ENCODE measurements at regions not wholly inside any gene's neighbourhood (a gene's known extent, or its start where the extent isn't known, plus 50 kb on each side); places are given as distances from the start of the nearest gene placed in this dataset.

DNA sequence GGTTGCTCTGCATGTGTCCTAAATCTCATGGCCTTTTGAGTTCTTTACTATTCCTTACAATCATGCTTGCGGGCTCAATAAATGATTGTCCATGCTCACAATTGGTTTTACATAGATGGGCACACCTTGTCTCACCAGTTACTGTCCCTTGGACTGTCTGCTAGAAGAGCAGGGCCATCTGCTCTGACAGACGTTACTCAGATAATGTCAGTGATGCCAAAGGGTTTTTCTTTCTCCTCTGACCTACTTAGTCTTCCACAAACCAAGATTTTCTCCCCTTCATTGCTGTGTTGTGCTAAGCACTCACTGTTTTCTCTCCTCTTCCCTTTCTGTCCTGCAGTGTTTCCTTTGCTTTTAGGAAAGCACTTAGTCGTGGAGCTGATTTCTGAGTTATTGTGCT, 562.3 kb downstream of the KIF4B start:
- TF ChIP-seq, protein P1, sequence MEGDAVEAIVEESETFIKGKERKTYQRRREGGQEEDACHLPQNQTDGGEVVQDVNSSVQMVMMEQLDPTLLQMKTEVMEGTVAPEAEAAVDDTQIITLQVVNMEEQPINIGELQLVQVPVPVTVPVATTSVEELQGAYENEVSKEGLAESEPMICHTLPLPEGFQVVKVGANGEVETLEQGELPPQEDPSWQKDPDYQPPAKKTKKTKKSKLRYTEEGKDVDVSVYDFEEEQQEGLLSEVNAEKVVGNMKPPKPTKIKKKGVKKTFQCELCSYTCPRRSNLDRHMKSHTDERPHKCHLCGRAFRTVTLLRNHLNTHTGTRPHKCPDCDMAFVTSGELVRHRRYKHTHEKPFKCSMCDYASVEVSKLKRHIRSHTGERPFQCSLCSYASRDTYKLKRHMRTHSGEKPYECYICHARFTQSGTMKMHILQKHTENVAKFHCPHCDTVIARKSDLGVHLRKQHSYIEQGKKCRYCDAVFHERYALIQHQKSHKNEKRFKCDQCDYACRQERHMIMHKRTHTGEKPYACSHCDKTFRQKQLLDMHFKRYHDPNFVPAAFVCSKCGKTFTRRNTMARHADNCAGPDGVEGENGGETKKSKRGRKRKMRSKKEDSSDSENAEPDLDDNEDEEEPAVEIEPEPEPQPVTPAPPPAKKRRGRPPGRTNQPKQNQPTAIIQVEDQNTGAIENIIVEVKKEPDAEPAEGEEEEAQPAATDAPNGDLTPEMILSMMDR (IDR thresholded peaks at IDR 0.05): no peak
- no peak for TF ChIP-seq SIN3A (IDR thresholded peaks at IDR 0.05; ENCODE audit: borderline replicate concordance, insufficient read depth, low read depth, low read length)
- TF ChIP-seq POLR2AphosphoS5 (IDR thresholded peaks at IDR 0.05; ENCODE audit: low read depth, low read length): no peak
- no peak for TF ChIP-seq TCF7L2 (IDR thresholded peaks at IDR 0.05; ENCODE audit: low read depth, low read length)
- TF ChIP-seq, protein P2, sequence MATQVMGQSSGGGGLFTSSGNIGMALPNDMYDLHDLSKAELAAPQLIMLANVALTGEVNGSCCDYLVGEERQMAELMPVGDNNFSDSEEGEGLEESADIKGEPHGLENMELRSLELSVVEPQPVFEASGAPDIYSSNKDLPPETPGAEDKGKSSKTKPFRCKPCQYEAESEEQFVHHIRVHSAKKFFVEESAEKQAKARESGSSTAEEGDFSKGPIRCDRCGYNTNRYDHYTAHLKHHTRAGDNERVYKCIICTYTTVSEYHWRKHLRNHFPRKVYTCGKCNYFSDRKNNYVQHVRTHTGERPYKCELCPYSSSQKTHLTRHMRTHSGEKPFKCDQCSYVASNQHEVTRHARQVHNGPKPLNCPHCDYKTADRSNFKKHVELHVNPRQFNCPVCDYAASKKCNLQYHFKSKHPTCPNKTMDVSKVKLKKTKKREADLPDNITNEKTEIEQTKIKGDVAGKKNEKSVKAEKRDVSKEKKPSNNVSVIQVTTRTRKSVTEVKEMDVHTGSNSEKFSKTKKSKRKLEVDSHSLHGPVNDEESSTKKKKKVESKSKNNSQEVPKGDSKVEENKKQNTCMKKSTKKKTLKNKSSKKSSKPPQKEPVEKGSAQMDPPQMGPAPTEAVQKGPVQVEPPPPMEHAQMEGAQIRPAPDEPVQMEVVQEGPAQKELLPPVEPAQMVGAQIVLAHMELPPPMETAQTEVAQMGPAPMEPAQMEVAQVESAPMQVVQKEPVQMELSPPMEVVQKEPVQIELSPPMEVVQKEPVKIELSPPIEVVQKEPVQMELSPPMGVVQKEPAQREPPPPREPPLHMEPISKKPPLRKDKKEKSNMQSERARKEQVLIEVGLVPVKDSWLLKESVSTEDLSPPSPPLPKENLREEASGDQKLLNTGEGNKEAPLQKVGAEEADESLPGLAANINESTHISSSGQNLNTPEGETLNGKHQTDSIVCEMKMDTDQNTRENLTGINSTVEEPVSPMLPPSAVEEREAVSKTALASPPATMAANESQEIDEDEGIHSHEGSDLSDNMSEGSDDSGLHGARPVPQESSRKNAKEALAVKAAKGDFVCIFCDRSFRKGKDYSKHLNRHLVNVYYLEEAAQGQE (IDR thresholded peaks at IDR 0.05; ENCODE audit: insufficient read depth in 1 of 2, low read depth in 2 of 2, low read length in 1 of 2): no peak
